T-helper 1 cell treated with Interleukin-12 subunit alpha and Interleukin-12 subunit beta and Interleukin-4 antibody, amounts not matched to agents 30 μg/mL and 1 μg/mL, for 36 hours (primary cell): ENCODE measurements at regions not wholly inside any gene's neighbourhood (a gene's known extent, or its start where the extent isn't known, plus 50 kb on each side); places are given as distances from the start of the nearest gene placed in this dataset.

Experiments used
- H3K27ac Mint-ChIP-seq: one replicate; pipeline ENCODE4 v1.8.0; 2021; ENCODE audit warnings: mild to moderate bottlenecking, mixed read lengths
- H3K27me3 Mint-ChIP-seq: one replicate; pipeline ENCODE4 v1.8.0; 2021; ENCODE audit warnings: low read depth, mixed read lengths
- H3K36me3 Mint-ChIP-seq: one replicate; pipeline ENCODE4 v1.8.0; 2021; ENCODE audit warnings: low read depth, mixed read lengths
- H3K4me1 Mint-ChIP-seq: one replicate; pipeline ENCODE4 v1.8.0; 2021; ENCODE audit warnings: low read depth, mixed read lengths
- H3K4me3 Mint-ChIP-seq: one replicate; pipeline ENCODE4 v1.8.0; 2021; ENCODE audit warnings: mild to moderate bottlenecking, moderate library complexity, mixed read lengths
- H3K9me3 Mint-ChIP-seq: one replicate; pipeline ENCODE4 v1.8.0; 2021; ENCODE audit warnings: mixed read lengths

DNA sequence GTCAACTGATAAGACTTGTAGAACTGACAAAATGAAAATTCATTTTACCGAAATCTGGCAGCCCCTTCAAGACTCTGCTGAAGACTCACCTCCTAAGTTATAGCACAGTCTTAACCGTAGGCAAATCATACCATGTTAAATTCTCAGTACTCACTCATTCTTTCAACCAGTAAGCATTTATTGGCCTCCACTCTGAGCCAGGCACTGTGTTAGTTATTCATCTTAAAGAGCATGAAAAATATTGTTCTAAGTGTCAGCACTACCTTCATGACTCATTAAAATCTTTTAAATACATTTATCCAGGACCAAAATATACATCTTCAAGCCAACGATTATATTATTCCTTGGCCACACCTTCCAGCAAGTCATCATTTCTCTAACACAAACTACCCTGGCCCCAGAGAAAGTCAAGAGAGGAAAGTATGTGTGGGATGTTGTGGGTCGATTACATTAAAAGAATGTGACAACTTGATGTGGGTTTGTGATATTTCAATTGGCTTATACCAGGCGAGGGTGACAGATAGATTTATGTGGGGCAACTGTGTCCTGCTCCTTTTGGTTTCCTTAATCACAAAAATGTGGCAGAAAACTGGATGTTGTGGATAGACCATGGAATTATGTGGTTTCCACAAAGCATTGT, 55.0 kb downstream of the TMEM30B start:
- no peak overlapping the region for H3K4me3 Mint-ChIP-seq
- no peaks in the 10 kb centered on the region for H3K36me3 Mint-ChIP-seq
- H3K9me3 Mint-ChIP-seq, result no peaks in the 10 kb centered on the region
- peaks cover 24% of the 10 kb centered on the region for H3K27me3 Mint-ChIP-seq
- no peak overlapping the region for H3K27ac Mint-ChIP-seq
- H3K4me1 Mint-ChIP-seq, result peaks cover 2% of the 10 kb centered on the region

DNA sequence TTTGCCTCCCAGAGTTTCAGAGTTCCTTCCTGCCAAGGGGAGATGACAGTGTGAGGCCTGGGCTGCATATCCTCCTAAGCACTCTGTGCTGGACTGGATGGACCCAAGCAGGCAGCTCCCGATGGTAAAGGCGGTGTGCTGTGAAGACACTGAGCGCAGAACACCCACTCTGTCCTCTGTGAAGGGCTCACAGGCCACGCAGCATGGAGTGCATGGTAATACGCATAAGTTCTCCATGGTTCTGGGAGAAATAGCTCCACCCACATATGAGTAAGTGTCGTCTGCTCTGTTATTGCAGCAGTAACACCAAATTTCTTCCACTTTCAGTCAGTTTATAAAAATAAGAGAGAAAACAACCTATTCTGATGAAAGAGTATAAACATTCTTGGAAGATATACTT, 55.8 kb downstream of the TMEM30B start:
- H3K4me3 Mint-ChIP-seq, result no peak overlapping the region
- H3K36me3 Mint-ChIP-seq, result no peaks in the 10 kb centered on the region
- H3K4me1 Mint-ChIP-seq, result peaks cover 2% of the 10 kb centered on the region
- no peaks in the 10 kb centered on the region for H3K9me3 Mint-ChIP-seq
- peaks cover 28% of the 10 kb centered on the region for H3K27me3 Mint-ChIP-seq
- no peak overlapping the region for H3K27ac Mint-ChIP-seq

DNA sequence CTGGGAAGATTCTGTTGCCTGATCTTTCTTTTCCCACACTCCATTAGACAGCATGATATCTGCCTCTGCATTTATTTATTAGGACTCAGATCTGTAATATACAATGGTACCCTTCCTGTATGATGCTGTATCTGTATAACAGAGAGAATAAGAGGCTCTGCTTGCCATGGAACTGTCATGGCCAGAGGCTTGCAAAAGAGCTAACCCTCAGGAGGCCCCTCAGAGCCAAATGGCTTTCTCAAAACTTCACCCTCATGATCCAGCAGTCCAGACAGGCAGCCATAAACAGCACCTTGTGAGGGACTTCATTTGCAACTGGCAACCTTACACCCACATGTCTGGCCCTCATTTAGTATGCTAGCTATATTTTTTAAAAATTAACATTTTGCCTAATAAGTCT, 57.6 kb downstream of the TMEM30B start:
- H3K4me3 Mint-ChIP-seq, result no peak overlapping the region
- H3K9me3 Mint-ChIP-seq, result no peaks in the 10 kb centered on the region
- no peaks in the 10 kb centered on the region for H3K36me3 Mint-ChIP-seq
- H3K4me1 Mint-ChIP-seq, result peaks cover 2% of the 10 kb centered on the region
- H3K27ac Mint-ChIP-seq, result no peak overlapping the region
- H3K27me3 Mint-ChIP-seq, result peaks cover 26% of the 10 kb centered on the region

DNA sequence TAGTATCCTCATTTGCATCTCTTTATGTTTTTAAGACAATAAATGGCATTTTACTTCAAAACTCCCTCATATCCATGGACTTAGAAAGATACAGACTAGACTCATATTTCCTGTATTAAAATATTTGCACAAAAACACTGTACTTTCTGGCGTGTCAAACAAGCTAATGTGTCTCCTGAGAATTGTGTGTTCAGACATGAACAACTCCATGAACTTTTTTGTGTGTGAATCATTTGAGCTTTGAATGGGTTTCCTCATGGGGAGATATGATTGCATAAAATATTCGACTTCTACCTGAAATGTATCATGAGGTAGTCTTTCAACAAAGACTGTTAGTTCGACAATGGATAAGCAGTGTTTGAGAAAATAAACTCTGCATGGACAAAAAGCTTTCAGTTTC, 58.8 kb downstream of the TMEM30B start:
- Mint-ChIP-seq H3K4me3 (no peak overlapping the region), H3K27me3 (peaks cover 30% of the 10 kb centered on the region), H3K36me3 (no peaks in the 10 kb centered on the region), H3K4me1 (peaks cover 2% of the 10 kb centered on the region), H3K27ac (no peak overlapping the region), H3K9me3 (no peaks in the 10 kb centered on the region)

DNA sequence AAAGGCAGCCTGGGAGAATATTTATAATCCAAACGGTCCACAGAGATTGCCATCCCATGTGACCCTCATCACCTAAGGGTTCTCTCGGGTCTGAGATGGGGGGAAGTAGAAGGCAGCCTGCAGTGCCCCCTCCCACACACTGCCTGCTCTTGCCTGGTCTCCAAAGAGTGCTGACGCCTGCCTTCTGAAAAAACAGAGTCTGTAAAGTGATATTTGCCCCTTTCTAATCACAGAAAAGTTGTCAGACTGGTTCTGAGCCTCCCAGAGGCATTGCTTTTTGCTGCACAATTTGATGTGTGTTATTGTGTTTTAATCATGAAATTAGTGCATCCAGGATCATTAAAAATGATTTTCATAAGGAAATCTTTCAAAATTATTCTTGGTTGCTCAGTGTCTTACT, 59.2 kb downstream of the TMEM30B start:
- Mint-ChIP-seq H3K4me3 (no peak overlapping the region), H3K36me3 (no peaks in the 10 kb centered on the region), H3K4me1 (peaks cover 2% of the 10 kb centered on the region)

DNA sequence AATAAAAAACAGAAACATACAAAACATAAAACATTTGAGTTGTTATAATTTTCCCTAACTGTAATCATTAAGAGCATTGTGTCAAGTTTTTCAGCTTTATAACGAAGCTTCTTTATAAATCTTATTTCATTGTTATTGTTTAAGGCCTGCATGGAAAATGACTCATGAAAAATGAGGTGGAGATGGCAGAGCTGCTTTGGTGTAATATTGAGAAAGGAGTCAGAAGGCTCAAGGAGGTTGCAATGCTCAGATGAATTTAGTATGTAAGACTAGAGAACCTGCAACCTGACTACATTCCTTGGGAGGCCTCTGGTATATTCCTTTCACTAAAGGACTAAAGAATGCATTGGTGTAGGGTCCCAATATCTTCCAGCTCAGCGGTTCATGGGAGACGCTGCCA, 61.5 kb downstream of the TMEM30B start:
- H3K4me1 Mint-ChIP-seq, result peaks cover 2% of the 10 kb centered on the region
- no peak overlapping the region for H3K27ac Mint-ChIP-seq
- H3K9me3 Mint-ChIP-seq, result no peaks in the 10 kb centered on the region
- H3K36me3 Mint-ChIP-seq, result no peaks in the 10 kb centered on the region
- H3K27me3 Mint-ChIP-seq, result peaks cover 30% of the 10 kb centered on the region
- H3K4me3 Mint-ChIP-seq, result no peak overlapping the region

More for the DNA sequence above, 59.2 kb downstream of the TMEM30B start:
- H3K27ac Mint-ChIP-seq, result no peak overlapping the region
- H3K27me3 Mint-ChIP-seq, result peaks cover 30% of the 10 kb centered on the region
- no peaks in the 10 kb centered on the region for H3K9me3 Mint-ChIP-seq

DNA sequence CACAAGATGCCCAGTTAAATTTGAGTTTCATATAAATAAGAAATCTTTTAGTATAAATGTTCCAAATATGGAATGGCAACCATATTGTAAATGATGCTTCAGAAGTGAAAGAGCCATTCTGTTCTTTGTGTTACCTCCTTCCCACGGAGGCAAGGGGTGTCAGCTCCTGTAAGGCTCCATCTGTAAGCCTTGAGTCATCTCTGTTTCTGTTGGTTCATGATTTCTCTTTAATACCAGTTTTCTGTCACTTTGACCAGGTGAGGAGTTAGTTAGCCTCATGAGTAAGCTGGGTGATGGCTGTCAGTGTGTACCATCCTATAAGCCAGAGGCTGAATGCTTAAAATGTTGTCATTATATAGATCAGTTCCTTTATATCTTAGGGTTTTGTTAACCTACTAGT, 61.9 kb downstream of the TMEM30B start:
- Mint-ChIP-seq H3K9me3 (no peaks in the 10 kb centered on the region), H3K4me3 (no peak overlapping the region), H3K27me3 (peaks cover 29% of the 10 kb centered on the region), H3K4me1 (peaks cover 2% of the 10 kb centered on the region), H3K27ac (no peak overlapping the region), H3K36me3 (no peaks in the 10 kb centered on the region)

DNA sequence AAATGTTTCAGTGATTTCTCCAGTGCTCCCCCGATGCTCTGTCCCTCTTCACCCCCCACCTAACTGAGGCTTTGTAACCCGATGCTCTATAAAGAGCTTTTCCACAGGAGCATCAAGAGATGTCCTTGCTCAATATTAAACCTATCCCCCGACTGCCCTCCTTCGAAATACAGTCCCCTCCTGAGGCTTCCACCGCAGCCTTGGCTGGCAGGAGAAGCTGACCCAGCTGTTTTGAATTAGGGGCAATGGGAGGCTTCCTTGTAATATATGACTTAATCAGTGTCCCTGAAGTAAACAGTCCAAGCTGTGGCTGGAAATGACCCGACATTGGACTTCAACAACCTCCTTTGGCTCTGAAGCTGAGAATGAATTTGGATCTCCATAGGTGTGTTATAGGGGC, 62.4 kb downstream of the TMEM30B start:
- no peak overlapping the region for H3K4me3 Mint-ChIP-seq
- peaks cover 26% of the 10 kb centered on the region for H3K27me3 Mint-ChIP-seq
- no peaks in the 10 kb centered on the region for H3K9me3 Mint-ChIP-seq
- H3K27ac Mint-ChIP-seq, result no peak overlapping the region
- H3K36me3 Mint-ChIP-seq, result no peaks in the 10 kb centered on the region
- H3K4me1 Mint-ChIP-seq, result peaks cover 2% of the 10 kb centered on the region

DNA sequence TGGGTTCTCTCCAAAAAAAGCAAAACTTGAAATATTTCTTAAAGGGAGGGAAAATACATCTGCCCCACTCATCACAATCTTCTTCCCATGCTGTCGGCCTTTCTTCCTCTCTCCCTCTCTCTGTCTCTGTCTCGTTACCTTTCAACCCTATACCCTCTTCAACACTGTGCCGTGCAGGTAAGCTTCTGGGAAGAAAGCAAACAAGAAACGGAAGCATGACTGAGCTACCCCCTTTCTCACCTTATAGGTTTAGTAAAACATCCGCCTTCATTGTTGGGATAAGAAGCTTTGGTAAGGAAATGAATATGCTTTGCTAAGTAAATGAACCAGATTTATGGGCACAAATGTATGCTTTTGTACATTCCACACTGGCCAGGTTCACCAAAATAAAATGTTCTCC, 63.0 kb downstream of the TMEM30B start:
- Mint-ChIP-seq H3K9me3 (no peaks in the 10 kb centered on the region), H3K4me3 (no peak overlapping the region), H3K27ac (no peak overlapping the region), H3K4me1 (no peaks in the 10 kb centered on the region), H3K36me3 (no peaks in the 10 kb centered on the region), H3K27me3 (peaks cover 21% of the 10 kb centered on the region)

DNA sequence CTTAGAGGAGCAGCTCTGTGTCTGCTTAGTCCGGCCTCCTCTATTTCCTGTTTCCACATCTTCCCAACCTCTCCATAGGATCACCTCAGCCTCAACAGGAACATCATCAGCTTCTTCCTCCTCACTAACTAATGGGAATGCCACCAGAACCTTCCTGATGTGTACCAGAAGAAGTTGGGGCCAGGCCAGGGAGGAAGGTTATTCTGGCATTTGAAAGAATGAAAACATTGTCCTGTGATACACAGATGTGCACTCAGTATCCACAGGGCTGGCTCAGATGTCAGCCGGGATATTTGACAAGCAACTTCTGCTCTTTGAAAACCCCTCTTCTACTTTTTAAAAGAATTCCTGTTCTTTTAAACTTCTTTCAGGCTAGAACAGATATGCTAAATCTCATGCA, 63.6 kb downstream of the TMEM30B start:
- Mint-ChIP-seq H3K4me3 (no peak overlapping the region), H3K27ac (no peak overlapping the region), H3K36me3 (no peaks in the 10 kb centered on the region), H3K4me1 (no peaks in the 10 kb centered on the region), H3K27me3 (peaks cover 24% of the 10 kb centered on the region), H3K9me3 (no peaks in the 10 kb centered on the region)

DNA sequence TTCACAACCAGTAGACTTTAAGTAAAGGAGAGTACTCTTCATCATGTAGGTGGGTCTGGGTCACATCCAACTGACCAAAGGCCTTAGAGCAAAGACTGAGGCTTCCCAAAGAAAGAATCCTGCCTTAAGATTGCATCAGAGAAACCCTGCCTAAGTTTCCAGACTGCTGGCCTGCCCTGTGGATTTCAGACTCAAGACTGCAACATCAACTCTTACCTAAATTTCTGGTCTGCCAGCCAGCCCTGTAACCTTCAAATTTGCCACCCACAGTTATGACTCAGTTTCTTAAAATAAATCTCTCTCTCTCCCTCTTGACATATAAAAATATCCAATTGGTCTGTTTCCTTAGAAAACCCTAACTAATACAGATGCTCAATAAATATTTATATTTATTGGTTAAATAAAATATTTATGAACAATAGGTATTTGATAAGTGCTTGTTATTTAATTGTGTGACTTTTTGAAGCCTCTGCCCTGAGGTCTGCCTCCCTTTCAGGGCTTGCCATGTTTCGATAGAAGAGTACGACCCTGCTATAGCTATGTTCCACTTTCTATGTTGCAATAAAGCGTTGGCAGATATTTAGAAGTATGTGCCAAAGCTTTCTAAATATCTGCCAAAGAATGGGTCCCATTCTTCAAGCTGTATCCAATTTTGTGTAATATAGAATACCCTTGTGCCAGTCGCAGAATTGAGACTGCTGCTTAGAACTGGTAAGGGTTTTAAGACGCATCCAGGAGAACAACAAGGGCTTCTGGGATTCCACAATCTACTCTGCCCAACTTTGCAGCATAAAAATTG, 65.7 kb downstream of the TMEM30B start:
- H3K36me3 Mint-ChIP-seq, result no peaks in the 10 kb centered on the region
- no peaks in the 10 kb centered on the region for H3K9me3 Mint-ChIP-seq
- H3K4me3 Mint-ChIP-seq, result no peak overlapping the region
- no peaks in the 10 kb centered on the region for H3K4me1 Mint-ChIP-seq
- H3K27ac Mint-ChIP-seq, result no peak overlapping the region
- peaks cover 17% of the 10 kb centered on the region for H3K27me3 Mint-ChIP-seq

DNA sequence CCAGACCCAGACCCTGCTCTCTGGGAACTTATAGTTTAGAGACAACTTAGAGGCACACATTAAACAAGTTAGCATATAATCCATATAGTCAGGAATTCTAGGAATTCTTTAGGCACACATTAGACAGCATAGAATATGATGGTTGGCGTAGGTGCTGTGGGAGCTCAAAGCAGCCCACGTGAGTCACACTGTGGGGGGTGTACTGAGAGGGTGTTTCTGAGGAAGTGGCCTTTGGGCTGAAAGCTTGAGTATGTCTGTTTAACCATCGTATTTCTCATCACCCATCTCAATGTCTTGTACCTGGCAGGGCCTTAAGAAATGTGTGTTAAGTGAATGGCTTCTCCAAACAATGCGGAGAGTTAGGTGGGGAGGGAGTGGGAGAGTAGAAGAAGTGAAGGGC, 67.2 kb downstream of the TMEM30B start:
- Mint-ChIP-seq H3K27me3 (peaks cover 14% of the 10 kb centered on the region), H3K4me3 (no peak overlapping the region), H3K9me3 (no peaks in the 10 kb centered on the region), H3K4me1 (no peaks in the 10 kb centered on the region), H3K36me3 (no peaks in the 10 kb centered on the region), H3K27ac (no peak overlapping the region)

DNA sequence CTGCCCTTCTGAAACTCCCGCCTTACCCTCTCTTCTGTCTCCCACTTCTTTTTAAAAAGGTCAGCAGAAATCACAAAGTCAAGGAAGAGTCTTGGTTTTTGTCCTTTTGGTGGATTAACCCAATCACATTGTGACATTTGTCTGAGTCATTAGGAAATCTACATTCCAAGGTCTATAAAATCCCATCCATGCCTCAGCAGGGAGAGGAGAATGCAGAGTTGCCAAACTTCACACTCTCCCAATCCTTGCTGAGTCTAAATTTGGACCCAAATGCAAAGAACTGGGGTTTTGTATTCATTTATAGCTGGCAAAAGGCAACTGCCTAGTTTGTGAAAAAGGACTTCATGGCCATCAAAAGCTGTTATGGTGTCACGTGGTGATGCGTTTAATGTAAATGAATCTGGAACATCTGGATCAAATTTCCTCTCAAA, 67.9 kb downstream of the TMEM30B start:
- Mint-ChIP-seq H3K27ac (no peak overlapping the region), H3K36me3 (no peaks in the 10 kb centered on the region), H3K27me3 (peaks cover 12% of the 10 kb centered on the region), H3K9me3 (no peaks in the 10 kb centered on the region), H3K4me1 (no peaks in the 10 kb centered on the region), H3K4me3 (no peak overlapping the region)

DNA sequence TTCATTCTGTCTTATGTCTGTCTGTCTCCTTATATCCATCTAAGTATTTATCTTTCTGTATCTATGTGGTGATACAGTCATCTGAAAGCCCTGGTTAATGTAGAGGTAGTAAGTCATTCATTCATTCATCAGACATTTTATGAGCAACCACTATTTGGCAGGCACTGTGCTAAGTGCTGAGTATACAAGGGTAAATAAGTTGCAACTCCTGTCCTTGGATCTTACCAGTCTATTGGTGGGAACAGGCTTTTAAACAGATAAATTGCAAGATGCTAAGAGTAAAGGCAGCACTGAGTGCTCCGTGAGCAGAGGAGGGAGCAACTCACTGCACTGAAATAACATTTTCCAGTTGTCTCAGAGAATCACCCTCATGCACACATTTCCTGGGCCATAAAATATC, 68.6 kb downstream of the TMEM30B start:
- no peaks in the 10 kb centered on the region for H3K36me3 Mint-ChIP-seq
- peaks cover 10% of the 10 kb centered on the region for H3K27me3 Mint-ChIP-seq
- H3K4me3 Mint-ChIP-seq, result no peak overlapping the region
- no peaks in the 10 kb centered on the region for H3K4me1 Mint-ChIP-seq
- no peak overlapping the region for H3K27ac Mint-ChIP-seq
- H3K9me3 Mint-ChIP-seq, result no peaks in the 10 kb centered on the region

DNA sequence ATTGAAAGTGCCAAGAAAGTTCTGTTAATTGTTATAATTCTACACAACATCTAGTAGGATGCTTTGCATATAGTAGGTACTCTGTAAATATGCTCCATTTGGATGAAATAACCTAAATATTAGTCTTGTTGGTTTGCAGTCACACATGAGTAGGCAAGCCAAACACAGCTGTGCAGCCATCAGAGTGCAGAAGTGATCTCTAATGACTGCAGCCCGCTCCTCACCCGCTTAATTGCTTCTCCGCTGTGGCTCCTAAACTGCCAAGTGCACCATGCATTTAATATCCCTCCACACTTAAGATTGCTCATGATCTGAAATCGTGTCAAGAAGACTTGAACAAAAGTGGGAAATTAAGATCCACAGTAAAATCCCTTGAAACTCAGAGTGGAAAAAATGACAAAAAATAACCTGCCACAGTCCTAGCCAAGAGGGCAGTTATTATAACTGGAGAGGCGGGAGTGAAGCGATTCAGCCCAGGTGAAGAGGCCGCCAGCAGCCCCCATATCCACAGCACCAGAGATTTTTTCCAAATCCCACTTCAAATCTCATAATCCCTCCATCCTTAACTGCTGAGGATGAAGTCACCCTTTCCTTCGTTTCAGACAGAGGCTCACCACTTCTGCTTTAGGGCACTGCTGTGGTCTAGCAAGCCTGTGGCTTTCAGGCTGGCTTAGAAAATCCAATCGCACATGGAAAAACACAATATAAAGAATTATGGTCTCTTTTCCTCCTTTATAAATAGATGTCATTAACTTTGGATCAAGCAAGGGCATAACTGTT, 69.5 kb downstream of the TMEM30B start:
- Mint-ChIP-seq H3K27me3 (peaks cover 10% of the 10 kb centered on the region), H3K4me1 (no peaks in the 10 kb centered on the region), H3K36me3 (no peaks in the 10 kb centered on the region)

More for the DNA sequence above, 69.5 kb downstream of the TMEM30B start:
- no peak overlapping the region for H3K4me3 Mint-ChIP-seq
- H3K27ac Mint-ChIP-seq, result no peak overlapping the region
- H3K9me3 Mint-ChIP-seq, result no peaks in the 10 kb centered on the region
